GM23338 (cell line): ENCODE measurements at regions not wholly inside any gene's neighbourhood (a gene's known extent, or its start where the extent isn't known, plus 50 kb on each side); places are given as distances from the start of the nearest gene placed in this dataset.

Source experiments
- ATAC-seq: fragments of 200-7000 bp; cut with Tn5 transposase; 3 replicates; pipeline ENCODE4 v1.9.1; 2020
- DNase-seq: peaks from one replicate; pipeline ENCODE4 v3.0.0-alpha.2; 2015; ENCODE audit warnings: low spot score
- H2AFZ ChIP-seq: fragments of 200-600 bp; sonication (generic); 2 replicates; pipeline ENCODE4 v1.8.0; 2016; ENCODE audit warnings: antibody characterized with exemption, mild to moderate bottlenecking, moderate library complexity
- H3F3A ChIP-seq: fragments of 200-600 bp; sonication (generic); replicated peaks from 2 replicates; pipeline ENCODE4 v1.8.0; 2017; ENCODE audit warnings: antibody characterized with exemption, mixed run types, low read depth
- H3K27ac ChIP-seq: fragments of 200-600 bp; sonication (generic); 2 replicates; pipeline ENCODE4 v1.6.1; 2016; ENCODE audit warnings: low read depth
- H3K27me3 ChIP-seq: fragments of 200-600 bp; sonication (generic); 2 replicates; pipeline ENCODE4 v1.8.0; 2016; ENCODE audit warnings: mild to moderate bottlenecking, mixed run types, moderate library complexity; ENCODE audit not compliant: insufficient read depth
- H3K36me3 ChIP-seq: fragments of 200-600 bp; sonication (generic); 2 replicates; pipeline ENCODE4 v1.8.0; 2016; ENCODE audit warnings: mild to moderate bottlenecking; ENCODE audit not compliant: insufficient read depth
- H3K4me1 ChIP-seq: fragments of 200-600 bp; sonication (generic); 2 replicates; pipeline ENCODE4 v1.8.0; 2016; ENCODE audit warnings: mild to moderate bottlenecking, moderate library complexity; ENCODE audit not compliant: insufficient read depth
- H3K4me2 ChIP-seq: fragments of 200-600 bp; sonication (generic); 2 replicates; pipeline ENCODE4 v1.7.1; 2017; ENCODE audit warnings: mixed run types
- H3K4me3 ChIP-seq: fragments of 200-600 bp; sonication (generic); 2 replicates; pipeline ENCODE4 v1.6.1; 2016; ENCODE audit warnings: mixed run types
- H3K79me2 ChIP-seq: fragments of 200-600 bp; sonication (generic); replicated peaks from 2 replicates; pipeline ENCODE4 v1.8.0; 2017; ENCODE audit warnings: mild to moderate bottlenecking; ENCODE audit not compliant: insufficient read depth
- H3K9me2 ChIP-seq: fragments of 200-600 bp; sonication (generic); 2 replicates; pipeline ENCODE4 v1.8.0; 2017; ENCODE audit not compliant: insufficient read depth
- H4K20me1 ChIP-seq: fragments of 200-600 bp; sonication (generic); replicated peaks from 2 replicates; pipeline ENCODE4 v1.8.0; 2017; ENCODE audit warnings: mild to moderate bottlenecking; ENCODE audit not compliant: insufficient read depth
- H3K27ac Mint-ChIP-seq: 2 replicates; pipeline ENCODE4 v1.8.0; 2020; ENCODE audit warnings: inconsistent platforms, mild to moderate bottlenecking, moderate library complexity, mixed read lengths
- H3K27me3 Mint-ChIP-seq: 3 replicates; pipeline ENCODE4 v1.8.0; 2022; ENCODE audit warnings: low read depth, mild to moderate bottlenecking, moderate library complexity, mixed read lengths, inconsistent platforms; ENCODE audit not compliant: insufficient read depth, poor library complexity
- H3K36me3 Mint-ChIP-seq: 3 replicates; pipeline ENCODE4 v1.8.0; 2021; ENCODE audit warnings: low read depth, mild to moderate bottlenecking, inconsistent platforms, moderate library complexity, mixed read lengths
- H3K4me1 Mint-ChIP-seq: 3 replicates; pipeline ENCODE4 v1.8.0; 2020; ENCODE audit warnings: mild to moderate bottlenecking, inconsistent platforms, mixed read lengths
- H3K4me3 Mint-ChIP-seq: 3 replicates; pipeline ENCODE4 v1.8.0; 2021; ENCODE audit warnings: moderate library complexity, mild to moderate bottlenecking, inconsistent platforms, mixed read lengths
- H3K9me3 Mint-ChIP-seq: 3 replicates; pipeline ENCODE4 v1.8.0; 2020; ENCODE audit warnings: moderate library complexity, mild to moderate bottlenecking, inconsistent platforms, mixed read lengths
- CREB1 ChIP-seq: fragments of 250-450 bp; sonication (Bioruptor Pico); IDR thresholded peaks from 2 replicates; pipeline ENCODE4 v1.5.0; 2020; ENCODE audit warnings: low read depth, mild to moderate bottlenecking, moderate library complexity
- EZH2 ChIP-seq: fragments of 200-600 bp; sonication (generic); IDR thresholded peaks from one replicate; pipeline ENCODE4 v1.8.0; 2017; ENCODE audit warnings: antibody characterized with exemption, mild to moderate bottlenecking, low read depth; ENCODE audit not compliant: unreplicated experiment
- EZH2phosphoT487 ChIP-seq: fragments of 200-600 bp; sonication (generic); IDR thresholded peaks from one replicate; pipeline ENCODE4 v1.8.1; 2018; ENCODE audit warnings: antibody characterized with exemption; ENCODE audit not compliant: unreplicated experiment
- JUNB ChIP-seq: IDR thresholded peaks from one replicate; pipeline ENCODE4 v1.6.1; 2016; ENCODE audit warnings: antibody characterized with exemption; ENCODE audit not compliant: unreplicated experiment
- NANOG ChIP-seq: IDR thresholded peaks from 2 replicates; pipeline ENCODE4 v1.6.1; 2016; ENCODE audit warnings: antibody characterized with exemption, borderline replicate concordance
- STAT1 ChIP-seq: IDR thresholded peaks from one replicate; pipeline ENCODE4 v1.6.1; 2016; ENCODE audit warnings: antibody characterized with exemption; ENCODE audit not compliant: unreplicated experiment
- ZNF331 ChIP-seq: fragments of 250-450 bp; sonication (Bioruptor Pico); IDR thresholded peaks from 2 replicates; pipeline ENCODE4 v1.5.0; 2020; ENCODE audit warnings: low read depth, mild to moderate bottlenecking, moderate library complexity
- TF ChIP-seq, protein P1 (sequence below): IDR thresholded peaks from 2 replicates; pipeline ENCODE4 v1.6.1; 2016; ENCODE audit warnings: antibody characterized with exemption
- TF ChIP-seq, protein P2 (sequence below): IDR thresholded peaks from one replicate; pipeline ENCODE4 v1.6.1; 2018; ENCODE audit warnings: antibody characterized with exemption; ENCODE audit not compliant: unreplicated experiment
- TF ChIP-seq, protein P3 (sequence below), 2 experiments: fragments of 200-600 bp in 1 of 2; sonication (generic) in 1 of 2; conservative IDR thresholded peaks; 2 replicates each; pipeline versions ENCODE4 v1.5.1 to v1.6.1; 2016 to 2017; ENCODE audit warnings: antibody characterized with exemption in 2 of 2, low read depth in 2 of 2, mild to moderate bottlenecking in 2 of 2, moderate library complexity in 1 of 2
- TF ChIP-seq, protein P4 (sequence below): fragments of 250-450 bp; sonication (Bioruptor Pico); IDR thresholded peaks from 2 replicates; pipeline ENCODE4 v1.5.0; 2020; ENCODE audit warnings: mild to moderate bottlenecking, moderate library complexity

DNA sequence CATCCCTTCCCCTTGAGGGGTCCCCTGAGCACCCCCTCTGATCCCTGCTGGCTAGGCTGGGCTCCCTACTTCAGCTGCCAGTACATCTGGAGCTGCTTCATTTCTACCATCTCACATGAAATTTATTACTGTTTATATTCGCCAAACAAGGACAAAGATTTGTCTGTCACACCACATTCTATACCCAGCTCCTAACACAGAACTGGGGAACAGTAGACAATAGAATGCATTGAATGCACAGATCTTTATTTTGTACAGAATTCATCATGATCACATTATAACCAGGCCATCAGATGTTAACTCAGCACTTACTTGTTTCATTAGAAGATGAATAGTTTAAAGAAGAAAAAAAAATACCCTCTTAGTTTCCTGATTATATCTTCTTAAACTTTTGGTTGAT lies 159.4 kb downstream of the KLF5 start:
- Histone ChIP-seq H3K27ac (no peak overlapping the region), H3K36me3 (no peaks in the 10 kb centered on the region), H3K4me2 (no peak overlapping the region), H3K79me2 (no peaks in the 10 kb centered on the region), H4K20me1 (no peaks in the 10 kb centered on the region), H3K9me2 (no peaks in the 10 kb centered on the region), H3K27me3 (no peaks in the 10 kb centered on the region), H3K4me3 (no peak overlapping the region), H3F3A (no peaks in the 10 kb centered on the region), H3K4me1 (no peaks in the 10 kb centered on the region), H2AFZ (no peak overlapping the region)
- no peak for ATAC-seq
- Mint-ChIP-seq H3K4me1 (peaks cover 3% of the 10 kb centered on the region; the same call in 2 of the 3 replicates), H3K9me3 (no peaks in the 10 kb centered on the region), H3K36me3 (no peaks in the 10 kb centered on the region), H3K27ac (no peak overlapping the region), H3K4me3 (no peak overlapping the region), H3K27me3 (no peaks in the 10 kb centered on the region)
- TF ChIP-seq CREB1, result no peak
- TF ChIP-seq NANOG, result no peak
- TF ChIP-seq EZH2, result no peak
- TF ChIP-seq ZNF331 (CRISPR knock-in tag), result no peak
- TF ChIP-seq, protein P1, sequence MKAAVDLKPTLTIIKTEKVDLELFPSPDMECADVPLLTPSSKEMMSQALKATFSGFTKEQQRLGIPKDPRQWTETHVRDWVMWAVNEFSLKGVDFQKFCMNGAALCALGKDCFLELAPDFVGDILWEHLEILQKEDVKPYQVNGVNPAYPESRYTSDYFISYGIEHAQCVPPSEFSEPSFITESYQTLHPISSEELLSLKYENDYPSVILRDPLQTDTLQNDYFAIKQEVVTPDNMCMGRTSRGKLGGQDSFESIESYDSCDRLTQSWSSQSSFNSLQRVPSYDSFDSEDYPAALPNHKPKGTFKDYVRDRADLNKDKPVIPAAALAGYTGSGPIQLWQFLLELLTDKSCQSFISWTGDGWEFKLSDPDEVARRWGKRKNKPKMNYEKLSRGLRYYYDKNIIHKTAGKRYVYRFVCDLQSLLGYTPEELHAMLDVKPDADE, result no peak
- TF ChIP-seq, protein P2, sequence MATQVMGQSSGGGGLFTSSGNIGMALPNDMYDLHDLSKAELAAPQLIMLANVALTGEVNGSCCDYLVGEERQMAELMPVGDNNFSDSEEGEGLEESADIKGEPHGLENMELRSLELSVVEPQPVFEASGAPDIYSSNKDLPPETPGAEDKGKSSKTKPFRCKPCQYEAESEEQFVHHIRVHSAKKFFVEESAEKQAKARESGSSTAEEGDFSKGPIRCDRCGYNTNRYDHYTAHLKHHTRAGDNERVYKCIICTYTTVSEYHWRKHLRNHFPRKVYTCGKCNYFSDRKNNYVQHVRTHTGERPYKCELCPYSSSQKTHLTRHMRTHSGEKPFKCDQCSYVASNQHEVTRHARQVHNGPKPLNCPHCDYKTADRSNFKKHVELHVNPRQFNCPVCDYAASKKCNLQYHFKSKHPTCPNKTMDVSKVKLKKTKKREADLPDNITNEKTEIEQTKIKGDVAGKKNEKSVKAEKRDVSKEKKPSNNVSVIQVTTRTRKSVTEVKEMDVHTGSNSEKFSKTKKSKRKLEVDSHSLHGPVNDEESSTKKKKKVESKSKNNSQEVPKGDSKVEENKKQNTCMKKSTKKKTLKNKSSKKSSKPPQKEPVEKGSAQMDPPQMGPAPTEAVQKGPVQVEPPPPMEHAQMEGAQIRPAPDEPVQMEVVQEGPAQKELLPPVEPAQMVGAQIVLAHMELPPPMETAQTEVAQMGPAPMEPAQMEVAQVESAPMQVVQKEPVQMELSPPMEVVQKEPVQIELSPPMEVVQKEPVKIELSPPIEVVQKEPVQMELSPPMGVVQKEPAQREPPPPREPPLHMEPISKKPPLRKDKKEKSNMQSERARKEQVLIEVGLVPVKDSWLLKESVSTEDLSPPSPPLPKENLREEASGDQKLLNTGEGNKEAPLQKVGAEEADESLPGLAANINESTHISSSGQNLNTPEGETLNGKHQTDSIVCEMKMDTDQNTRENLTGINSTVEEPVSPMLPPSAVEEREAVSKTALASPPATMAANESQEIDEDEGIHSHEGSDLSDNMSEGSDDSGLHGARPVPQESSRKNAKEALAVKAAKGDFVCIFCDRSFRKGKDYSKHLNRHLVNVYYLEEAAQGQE, result no peak
- TF ChIP-seq, protein P3, sequence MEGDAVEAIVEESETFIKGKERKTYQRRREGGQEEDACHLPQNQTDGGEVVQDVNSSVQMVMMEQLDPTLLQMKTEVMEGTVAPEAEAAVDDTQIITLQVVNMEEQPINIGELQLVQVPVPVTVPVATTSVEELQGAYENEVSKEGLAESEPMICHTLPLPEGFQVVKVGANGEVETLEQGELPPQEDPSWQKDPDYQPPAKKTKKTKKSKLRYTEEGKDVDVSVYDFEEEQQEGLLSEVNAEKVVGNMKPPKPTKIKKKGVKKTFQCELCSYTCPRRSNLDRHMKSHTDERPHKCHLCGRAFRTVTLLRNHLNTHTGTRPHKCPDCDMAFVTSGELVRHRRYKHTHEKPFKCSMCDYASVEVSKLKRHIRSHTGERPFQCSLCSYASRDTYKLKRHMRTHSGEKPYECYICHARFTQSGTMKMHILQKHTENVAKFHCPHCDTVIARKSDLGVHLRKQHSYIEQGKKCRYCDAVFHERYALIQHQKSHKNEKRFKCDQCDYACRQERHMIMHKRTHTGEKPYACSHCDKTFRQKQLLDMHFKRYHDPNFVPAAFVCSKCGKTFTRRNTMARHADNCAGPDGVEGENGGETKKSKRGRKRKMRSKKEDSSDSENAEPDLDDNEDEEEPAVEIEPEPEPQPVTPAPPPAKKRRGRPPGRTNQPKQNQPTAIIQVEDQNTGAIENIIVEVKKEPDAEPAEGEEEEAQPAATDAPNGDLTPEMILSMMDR (conservative IDR thresholded peaks at IDR 0.05; ENCODE audit: low read depth in 2 of 2), result no peak
- TF ChIP-seq JUNB, result no peak
- TF ChIP-seq STAT1, result no peak
- TF ChIP-seq, protein P4, sequence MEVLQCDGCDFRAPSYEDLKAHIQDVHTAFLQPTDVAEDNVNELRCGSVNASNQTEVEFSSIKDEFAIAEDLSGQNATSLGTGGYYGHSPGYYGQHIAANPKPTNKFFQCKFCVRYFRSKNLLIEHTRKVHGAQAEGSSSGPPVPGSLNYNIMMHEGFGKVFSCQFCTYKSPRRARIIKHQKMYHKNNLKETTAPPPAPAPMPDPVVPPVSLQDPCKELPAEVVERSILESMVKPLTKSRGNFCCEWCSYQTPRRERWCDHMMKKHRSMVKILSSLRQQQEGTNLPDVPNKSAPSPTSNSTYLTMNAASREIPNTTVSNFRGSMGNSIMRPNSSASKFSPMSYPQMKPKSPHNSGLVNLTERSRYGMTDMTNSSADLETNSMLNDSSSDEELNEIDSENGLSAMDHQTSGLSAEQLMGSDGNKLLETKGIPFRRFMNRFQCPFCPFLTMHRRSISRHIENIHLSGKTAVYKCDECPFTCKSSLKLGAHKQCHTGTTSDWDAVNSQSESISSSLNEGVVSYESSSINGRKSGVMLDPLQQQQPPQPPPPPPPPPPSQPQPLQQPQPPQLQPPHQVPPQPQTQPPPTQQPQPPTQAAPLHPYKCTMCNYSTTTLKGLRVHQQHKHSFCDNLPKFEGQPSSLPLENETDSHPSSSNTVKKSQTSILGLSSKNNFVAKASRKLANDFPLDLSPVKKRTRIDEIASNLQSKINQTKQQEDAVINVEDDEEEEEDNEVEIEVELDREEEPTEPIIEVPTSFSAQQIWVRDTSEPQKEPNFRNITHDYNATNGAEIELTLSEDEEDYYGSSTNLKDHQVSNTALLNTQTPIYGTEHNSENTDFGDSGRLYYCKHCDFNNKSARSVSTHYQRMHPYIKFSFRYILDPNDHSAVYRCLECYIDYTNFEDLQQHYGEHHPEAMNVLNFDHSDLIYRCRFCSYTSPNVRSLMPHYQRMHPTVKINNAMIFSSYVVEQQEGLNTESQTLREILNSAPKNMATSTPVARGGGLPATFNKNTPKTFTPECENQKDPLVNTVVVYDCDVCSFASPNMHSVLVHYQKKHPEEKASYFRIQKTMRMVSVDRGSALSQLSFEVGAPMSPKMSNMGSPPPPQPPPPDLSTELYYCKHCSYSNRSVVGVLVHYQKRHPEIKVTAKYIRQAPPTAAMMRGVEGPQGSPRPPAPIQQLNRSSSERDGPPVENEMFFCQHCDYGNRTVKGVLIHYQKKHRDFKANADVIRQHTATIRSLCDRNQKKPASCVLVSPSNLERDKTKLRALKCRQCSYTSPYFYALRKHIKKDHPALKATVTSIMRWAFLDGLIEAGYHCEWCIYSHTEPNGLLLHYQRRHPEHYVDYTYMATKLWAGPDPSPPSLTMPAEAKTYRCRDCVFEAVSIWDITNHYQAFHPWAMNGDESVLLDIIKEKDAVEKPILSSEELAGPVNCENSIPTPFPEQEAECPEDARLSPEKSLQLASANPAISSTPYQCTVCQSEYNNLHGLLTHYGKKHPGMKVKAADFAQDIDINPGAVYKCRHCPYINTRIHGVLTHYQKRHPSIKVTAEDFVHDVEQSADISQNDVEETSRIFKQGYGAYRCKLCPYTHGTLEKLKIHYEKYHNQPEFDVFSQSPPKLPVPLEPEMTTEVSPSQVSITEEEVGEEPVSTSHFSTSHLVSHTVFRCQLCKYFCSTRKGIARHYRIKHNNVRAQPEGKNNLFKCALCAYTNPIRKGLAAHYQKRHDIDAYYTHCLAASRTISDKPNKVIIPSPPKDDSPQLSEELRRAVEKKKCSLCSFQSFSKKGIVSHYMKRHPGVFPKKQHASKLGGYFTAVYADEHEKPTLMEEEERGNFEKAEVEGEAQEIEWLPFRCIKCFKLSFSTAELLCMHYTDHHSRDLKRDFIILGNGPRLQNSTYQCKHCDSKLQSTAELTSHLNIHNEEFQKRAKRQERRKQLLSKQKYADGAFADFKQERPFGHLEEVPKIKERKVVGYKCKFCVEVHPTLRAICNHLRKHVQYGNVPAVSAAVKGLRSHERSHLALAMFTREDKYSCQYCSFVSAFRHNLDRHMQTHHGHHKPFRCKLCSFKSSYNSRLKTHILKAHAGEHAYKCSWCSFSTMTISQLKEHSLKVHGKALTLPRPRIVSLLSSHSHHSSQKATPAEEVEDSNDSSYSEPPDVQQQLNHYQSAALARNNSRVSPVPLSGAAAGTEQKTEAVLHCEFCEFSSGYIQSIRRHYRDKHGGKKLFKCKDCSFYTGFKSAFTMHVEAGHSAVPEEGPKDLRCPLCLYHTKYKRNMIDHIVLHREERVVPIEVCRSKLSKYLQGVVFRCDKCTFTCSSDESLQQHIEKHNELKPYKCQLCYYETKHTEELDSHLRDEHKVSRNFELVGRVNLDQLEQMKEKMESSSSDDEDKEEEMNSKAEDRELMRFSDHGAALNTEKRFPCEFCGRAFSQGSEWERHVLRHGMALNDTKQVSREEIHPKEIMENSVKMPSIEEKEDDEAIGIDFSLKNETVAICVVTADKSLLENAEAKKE (CRISPR knock-in tag), result no peak
- no peak for TF ChIP-seq EZH2phosphoT487
- DNase-seq, result no peak
